Mucosa of gallbladder (tissue), 1 donor: ENCODE measurements at regions not wholly inside any gene's neighbourhood (a gene's known extent, or its start where the extent isn't known, plus 50 kb on each side); places are given as distances from the start of the nearest gene placed in this dataset.

ENCODE experiments used
- DNase-seq: peaks from one replicate; pipeline ENCODE4 v3.0.0-alpha.2; 2020; ENCODE audit warnings: low spot score
- donor health status: DM: no; HTN: no; CAD: no.

GRCh38 chr1:214205053-214205452, 75.9 kb upstream of the SMYD2 start:
- DNase-seq = no peak

- no peak for DNase-seq
These were observed 72.5 kb upstream of the SMYD2 start for GRCh38 chr1:214208460-214208859.

GRCh38 chr1:214209260-214209808, 71.6 kb upstream of the SMYD2 start:
- no peak for DNase-seq

- DNase-seq = no peak
These were observed 67.8 kb upstream of the SMYD2 start for GRCh38 chr1:214213136-214213535.

GRCh38 chr1:214214851-214215250, 66.1 kb upstream of the SMYD2 start:
- DNase-seq = no peak

GRCh38 chr1:214215583-214215982, 65.4 kb upstream of the SMYD2 start:
- DNase-seq = no peak

GRCh38 chr1:214216021-214216420, 64.9 kb upstream of the SMYD2 start:
- no peak for DNase-seq

GRCh38 chr1:214216779-214217178, 64.2 kb upstream of the SMYD2 start:
- no peak for DNase-seq

- no peak for DNase-seq
These were observed 61.1 kb upstream of the SMYD2 start for GRCh38 chr1:214219902-214220301.

- DNase-seq = no peak
These were observed 60.1 kb upstream of the SMYD2 start for GRCh38 chr1:214220891-214221290.

- DNase-seq = no peak
These were observed 56.2 kb upstream of the SMYD2 start for GRCh38 chr1:214224611-214225354.

- DNase-seq = no peak
These were observed 52.0 kb upstream of the SMYD2 start for GRCh38 chr1:214228976-214229375.

- DNase-seq = no peak
These were observed 51.2 kb upstream of the SMYD2 start for GRCh38 chr1:214229736-214230135.
